ENCODE measurements at regions not wholly inside any gene's neighbourhood (a gene's known extent, or its start where the extent isn't known, plus 50 kb on each side); places are given as distances from the start of the nearest gene placed in this dataset.

- TF ChIP-seq CTCF (conservative IDR thresholded peaks at IDR 0.05; ENCODE audit: low read depth in 2 of 2) (no peak), EZH2 (IDR thresholded peaks at IDR 0.05; ENCODE audit: low read depth, unreplicated experiment) (no peak), POLR2AphosphoS5 (IDR thresholded peaks at IDR 0.05; ENCODE audit: low read depth) (no peak)
Observed at GRCh38 chr20:47417245-47418068, 61.0 kb upstream of the ZMYND8 start.
